SHP77 (cell line): ENCODE measurements at regions not wholly inside any gene's neighbourhood (a gene's known extent, or its start where the extent isn't known, plus 50 kb on each side); places are given as distances from the start of the nearest gene placed in this dataset.
"Not testable (repeated sequence)": the region's sequence is repeated elsewhere in the genome, so short reads cannot be mapped to it uniquely, and the experiment has no call there.

Source experiments
- DNase-seq, 2 experiments: peaks; one replicate each; lab custom pipeline; 2025; lab: John Stamatoyannopoulos, UW

DNA sequence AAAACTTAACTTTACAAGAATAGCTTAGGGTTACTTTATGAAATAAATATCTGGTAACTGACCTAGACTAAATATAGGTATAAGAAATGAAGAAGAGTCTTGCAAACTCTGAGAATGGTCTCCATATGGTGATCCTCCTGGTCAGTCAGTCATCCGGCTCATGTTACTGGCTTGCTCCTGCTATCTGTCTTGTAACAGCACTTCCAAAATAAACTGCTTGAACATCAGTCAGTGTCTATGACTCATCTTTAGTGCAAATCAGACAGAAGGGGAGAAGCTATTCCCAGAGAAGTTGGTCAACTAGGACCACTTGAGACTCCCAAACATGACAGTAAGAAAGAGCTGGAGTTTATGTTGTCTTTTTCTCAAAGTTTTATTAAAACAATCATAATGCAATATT is 1550.9 kb downstream of the PCDH9 start:
- no peak for DNase-seq

DNA sequence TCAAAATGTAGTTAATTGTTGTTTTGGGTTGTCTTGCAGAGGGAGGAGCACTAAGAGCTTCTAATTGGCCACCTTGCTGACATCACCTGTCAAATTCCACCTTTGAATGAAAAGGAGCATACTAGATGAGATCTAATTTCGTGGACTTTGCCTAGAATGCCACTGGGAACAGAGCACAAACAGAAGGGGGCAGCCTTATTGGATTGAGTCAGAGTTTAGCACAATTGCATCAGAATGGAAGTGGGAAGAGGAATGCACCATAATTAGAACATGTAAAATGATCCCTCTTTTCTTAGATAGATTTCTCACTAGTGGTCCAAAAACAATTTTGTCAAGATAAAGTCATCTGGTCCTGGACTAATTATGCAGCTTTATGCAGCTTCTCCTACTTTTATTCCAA is 1552.2 kb downstream of the PCDH9 start:
- no peak for DNase-seq

DNA sequence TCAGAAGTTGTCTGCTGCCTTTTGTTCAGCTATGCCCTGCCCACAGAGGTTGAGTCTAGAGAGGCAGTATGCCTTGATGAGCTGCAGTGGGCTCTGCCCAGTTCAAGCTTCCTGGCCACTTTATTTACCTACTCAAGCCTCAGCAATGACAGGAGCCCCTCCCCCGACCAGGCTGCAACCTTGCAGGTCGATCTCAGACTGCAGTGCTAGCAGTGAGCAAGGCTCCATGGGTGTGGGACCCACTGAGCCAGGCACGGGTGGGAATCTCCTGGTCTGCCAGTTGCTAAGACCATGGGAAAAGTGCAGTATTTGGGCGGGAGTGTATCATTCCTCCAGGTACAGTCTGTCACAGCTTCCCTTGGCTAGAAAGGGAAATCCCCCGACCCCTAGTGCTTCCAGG is 1554.8 kb downstream of the PCDH9 start:
- not testable (repeated sequence) for DNase-seq

DNA sequence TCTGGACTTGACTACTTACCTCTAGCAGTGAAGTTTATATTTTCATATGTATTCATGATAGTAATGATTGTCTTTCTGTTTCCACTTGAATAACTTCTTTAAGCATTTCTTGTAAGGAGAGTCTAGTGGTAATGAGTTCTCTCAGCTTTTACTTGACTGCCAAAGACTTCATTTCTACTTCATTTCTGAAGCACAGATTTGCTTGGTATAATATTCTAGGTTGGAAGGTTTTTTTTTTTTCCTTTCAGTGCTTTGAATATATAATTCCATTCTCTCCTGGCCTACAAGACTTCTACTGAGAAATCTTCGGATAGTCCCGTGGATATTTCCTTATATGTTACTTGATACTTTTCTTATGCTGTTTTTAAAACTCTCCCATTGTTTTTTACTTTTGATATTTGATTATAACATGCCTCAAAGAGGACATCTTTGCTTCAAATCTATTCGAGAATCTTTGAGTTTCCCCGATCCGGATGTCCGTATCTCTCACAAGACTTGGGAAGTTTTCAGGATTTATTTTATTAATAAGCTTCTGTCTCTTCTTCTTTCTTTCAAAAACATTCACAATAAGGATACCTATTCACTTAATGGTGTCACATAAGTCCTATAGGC is 1560.0 kb downstream of the PCDH9 start:
- no peak for DNase-seq

DNA sequence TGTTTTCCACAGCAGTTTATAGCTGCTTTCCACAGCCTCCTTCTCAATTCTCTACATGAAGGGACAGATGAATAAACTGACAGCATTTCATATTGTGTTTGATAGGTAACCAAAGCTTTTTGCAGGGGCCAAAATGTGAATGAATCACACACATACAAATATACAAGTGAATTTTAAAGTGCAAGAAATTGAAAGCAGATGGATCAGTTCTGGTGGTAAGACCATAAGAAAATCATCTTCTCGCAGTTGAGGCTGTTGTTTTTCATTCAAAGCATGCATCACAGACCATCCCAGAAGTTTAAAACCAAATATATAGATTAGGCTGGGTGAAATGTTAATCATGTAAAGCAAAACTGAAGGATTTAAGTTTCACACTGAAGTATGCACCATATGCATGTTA is 1569.4 kb downstream of the PCDH9 start:
- DNase-seq, result no peak

DNA sequence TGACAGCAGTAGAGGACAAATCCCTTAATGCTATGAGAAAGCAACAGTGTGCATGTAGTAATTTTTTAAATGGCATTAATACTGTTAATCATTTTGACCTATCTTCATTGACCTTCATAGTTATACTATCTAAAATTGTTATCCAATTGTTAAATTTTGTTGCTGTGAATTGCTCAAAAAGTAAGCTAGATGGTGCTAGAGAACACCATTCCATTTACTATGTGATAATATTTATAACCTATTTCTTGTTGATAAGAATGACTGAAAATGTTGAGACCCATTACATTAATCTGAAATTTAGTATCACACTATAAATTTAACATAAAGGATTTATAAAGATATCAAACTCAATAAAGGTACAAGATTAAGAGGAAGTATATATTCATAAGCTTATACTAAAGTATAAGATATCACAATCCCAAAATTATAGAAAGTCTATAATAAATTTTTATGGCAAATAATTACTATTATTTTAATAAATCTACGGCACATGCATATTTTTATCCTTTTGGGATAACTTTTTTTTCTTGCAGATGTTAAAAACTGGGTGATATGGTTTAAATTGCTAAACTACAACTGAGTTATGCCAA is 1573.3 kb downstream of the PCDH9 start:
- no peak for DNase-seq

DNA sequence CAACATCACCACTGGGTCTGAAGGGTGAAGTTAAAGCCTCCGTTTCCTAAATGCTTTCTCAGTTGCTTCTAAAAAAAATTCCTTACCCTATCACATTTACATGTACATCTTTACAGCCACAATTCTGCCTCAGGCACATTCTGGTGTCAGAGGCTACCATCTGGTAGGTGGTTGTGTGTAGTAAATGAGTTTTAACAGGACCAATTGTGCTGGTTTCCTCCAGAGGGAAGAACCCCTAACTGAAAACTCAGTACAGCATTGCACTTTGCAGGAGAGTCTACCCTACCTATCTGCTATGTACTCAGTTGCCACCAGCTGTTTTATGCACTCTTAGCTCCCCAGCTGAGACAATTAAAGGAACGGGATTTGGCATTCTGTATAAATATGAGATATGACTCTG is 1576.5 kb downstream of the PCDH9 start:
- DNase-seq, result no peak

DNA sequence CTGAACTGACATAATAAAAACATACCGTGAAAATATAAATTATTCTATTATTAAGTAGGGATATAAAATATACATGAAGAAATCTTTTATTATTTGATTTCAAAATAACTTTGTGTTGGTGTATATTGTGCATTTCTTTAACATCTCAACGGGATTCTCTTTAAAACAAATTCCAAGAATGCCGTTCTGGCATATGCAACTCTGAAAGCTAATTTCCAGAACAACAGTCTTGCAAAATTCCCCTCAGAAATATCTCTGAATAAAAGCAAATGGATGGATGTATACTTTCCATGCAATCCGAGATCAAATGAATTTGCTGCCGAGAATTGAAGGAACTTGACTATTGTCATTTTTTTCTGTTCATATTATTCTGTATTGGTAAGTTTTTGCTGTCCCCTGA is 1579.8 kb downstream of the PCDH9 start:
- no peak for DNase-seq

DNA sequence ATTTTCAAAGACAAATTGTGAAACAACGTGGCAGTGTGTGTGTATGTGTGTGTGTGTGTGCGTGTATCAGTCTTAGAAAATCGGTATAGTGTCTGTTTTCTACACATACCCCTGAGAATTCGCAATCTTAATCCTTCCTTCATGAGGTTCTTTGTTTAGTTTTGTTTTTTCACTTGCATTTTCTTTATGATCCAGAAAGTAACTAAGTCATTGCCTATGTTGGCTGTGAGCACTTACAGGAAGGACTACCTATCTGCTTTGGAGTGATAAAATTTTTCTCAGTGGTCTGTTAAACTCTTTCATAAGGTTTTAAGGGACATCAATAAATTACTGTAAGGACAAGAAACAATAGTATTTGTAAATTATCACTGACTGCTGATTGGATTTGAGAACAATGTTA is 1587.1 kb downstream of the PCDH9 start:
- DNase-seq, result no peak

DNA sequence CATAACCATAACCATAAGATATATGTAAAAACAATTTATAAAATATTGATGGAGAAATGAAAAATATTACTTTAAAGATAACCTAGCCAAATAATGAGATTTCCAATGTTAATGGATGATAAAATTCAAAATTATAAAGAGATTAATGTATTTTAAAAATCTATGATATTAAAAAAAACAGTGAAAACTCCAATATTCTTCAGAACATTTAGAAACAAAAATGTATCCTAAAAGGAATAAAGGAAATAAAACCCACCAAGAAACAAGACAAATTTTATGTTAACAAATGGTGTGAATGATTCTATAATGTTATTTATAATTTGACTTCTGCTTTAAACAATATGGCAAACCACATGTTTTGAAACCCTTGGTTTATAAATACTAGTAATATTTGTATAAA is 1587.8 kb downstream of the PCDH9 start:
- no peak for DNase-seq

DNA sequence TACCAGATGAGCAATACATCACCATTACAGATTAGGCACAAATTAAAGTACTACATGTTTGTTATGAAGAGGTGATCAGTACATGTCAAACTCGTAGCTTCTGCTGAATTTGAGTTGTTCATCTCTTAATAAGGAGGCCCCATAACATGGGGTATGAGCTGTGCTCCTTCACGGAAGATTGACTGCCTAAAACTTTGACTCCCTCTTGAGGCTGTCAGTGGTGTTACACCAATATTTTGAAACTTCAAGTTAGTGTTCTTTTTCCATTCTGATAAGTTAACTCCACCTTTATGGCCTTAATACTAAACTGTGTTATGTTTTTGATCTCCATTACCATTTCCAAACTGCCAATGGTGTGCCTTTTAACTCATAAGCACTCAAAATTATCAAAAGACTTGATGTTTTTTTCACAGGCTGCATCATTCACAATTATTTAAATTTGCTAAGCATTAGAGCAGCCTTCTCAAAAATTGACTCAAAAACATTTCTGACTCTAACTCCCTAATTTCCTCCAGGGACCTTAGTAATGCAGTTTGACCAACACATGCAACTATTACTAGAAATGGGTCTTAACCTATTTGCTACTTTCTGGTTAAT is 1591.5 kb downstream of the PCDH9 start:
- no peak for DNase-seq

DNA sequence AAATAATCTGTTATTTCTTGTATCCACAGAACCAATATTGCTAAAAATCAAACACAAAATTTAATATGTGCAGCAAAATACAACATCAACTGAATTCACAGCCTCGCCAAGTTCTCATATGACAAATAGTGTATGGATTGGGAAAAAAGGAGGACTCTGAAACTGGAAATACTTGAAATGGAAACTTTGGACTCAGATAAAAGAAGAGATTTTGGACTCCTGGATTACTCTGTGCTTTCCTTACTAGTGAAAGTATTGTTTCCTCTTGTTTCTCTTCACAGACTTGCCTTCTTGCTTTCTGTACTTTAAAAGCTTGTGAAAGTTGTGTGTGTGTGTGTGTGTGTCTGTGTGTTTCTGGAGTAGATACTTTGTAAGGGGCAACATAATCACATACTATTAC is 1596.3 kb downstream of the PCDH9 start:
- no peak for DNase-seq

DNA sequence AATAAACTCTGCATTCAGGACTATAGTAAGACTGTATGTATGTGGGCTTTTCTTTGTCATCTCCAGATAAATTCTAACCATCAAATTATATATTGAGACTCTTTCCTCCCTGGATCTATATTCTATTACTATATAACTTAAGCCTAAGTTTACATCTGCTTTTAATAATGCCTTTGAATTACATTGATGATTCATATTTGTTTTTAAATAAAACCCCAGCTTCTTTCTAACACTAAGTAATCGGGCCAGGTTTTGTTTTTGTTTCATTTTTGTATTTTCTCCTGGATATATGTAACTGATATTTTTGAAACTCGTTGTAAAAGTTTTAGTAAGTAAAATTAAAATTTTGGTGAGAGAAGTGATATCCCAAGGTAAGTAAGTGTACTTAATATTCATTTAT is 1599.1 kb downstream of the PCDH9 start:
- no peak for DNase-seq

DNA sequence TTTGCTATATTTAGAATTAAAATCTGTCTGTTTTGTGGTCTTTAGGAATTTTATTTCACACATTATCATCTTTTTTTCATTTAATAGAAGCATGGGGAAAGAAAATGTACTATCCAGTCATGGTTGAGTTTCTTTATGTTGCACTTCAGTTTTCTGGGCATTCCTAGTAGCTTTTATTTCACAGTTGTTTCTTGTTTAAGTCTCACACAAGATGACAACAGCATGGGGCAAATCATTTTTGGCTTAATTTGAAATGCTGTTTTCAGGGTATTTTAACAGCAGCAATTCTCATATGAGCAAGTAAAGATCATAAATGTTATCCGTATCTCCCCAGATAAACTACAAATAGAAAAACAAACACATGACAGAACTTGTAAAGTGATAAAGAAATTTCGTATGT is 1600.2 kb downstream of the PCDH9 start:
- no peak for DNase-seq

DNA sequence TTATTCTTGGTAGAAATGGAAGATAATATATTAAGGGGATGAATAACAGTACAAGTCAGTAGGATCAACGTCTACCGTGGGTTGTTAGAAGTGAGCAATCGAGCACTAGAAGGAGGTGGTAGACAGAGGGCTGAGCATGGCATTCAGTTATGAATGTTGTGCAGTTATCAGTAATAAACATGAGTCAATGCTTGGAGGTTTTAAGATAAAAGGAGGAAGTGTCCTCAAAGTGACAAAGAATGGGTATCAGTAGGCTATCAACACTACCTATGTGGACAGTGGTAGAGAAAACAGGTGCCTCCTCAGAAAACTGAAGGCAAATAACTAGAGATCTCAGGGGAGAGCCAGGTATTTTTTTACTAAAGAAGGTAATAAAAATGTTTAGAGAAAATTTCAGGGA is 1607.0 kb downstream of the PCDH9 start:
- no peak for DNase-seq

DNA sequence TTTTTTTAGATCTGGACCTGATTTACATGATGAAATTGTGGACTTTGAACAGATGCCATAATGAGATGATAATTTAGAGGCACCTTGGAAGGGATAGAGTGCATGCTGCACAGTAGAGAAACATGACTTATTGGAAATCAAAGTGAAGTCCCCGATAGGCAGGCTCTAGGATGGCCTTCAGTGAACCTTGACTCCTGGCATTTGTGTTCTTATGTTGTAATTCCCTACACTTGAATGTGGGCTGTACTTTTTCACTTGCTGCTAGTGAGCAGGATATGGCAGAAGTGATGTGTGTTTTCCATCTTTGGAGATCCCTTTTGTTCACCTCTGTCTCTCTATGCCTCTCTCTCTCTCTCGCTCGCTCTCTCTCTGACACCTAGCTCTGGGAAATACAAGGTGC is 1614.6 kb downstream of the PCDH9 start:
- no peak for DNase-seq

DNA sequence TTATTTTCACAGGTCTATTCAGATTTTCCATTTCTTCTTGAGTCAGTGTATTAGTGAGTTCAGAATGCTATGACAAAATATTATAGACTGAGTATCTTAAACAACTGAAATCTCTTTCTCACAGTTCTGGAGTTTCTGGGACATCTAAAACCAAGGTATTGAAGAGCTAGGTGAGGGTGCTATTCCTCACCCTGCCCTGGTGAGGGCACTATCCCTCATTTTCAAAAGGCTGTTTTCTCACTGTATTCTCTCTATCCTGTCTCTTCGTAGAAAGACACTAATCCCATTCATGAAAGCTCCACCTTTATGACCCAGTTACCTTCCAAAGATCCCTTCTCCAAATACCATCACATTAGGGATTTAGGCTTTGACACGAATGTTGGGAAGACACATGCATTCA is 1617.1 kb downstream of the PCDH9 start:
- no peak for DNase-seq

DNA sequence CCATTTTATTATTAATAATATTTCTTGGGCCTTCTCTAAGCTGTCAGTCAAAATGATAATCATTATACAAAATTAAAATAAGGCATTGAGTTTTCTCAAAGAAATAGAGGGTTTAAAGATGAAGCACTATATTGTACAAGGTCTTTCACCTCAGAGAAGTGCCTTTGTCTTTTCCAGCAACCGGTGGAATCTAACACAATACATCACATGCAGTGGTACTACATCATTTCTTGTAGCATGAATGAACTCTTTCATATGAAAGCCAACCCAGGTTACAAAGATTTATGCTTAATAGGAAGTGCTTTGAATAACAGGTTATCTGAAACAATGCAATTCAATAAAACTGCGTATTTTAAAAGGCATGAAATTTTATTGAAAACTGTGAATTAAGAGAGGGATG is 1620.8 kb downstream of the PCDH9 start:
- no peak for DNase-seq

DNA sequence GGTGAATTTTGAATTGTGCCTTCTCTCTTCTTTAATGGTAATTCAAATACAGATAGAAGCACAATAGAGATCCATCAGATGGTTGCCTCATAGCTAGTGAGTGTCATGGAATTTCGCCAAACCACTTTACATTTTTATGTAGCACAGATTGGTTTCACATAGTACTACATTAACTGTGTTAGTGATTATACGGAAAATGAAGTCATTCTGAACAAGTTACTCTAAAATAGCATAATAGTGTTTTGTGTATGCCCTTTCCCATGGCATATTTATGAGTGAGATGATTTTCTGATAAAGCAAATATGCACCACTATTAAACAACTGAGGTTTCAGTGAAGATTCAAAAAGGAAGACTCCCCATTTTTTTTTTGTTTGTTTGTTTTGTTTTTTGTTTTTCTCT is 1623.5 kb downstream of the PCDH9 start:
- DNase-seq, result no peak

DNA sequence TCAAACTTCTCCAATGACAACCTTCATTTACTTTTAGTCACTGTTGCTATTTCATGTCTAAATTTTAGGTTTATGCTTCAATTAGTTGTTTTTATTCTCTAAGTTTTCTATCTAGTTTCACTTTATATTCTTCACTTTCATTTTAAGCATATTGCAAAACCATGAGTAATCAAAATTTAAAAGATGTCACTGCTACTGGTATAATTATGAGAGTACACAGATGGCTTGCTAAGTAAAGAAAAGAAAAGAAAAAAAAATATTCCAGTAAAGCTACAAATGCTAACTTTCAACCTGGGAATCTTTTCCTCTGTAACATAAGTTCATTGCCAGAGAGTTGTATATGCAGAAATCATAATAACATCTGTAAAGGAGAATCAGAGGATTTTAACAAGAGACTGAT is 1624.7 kb downstream of the PCDH9 start:
- no peak for DNase-seq

DNA sequence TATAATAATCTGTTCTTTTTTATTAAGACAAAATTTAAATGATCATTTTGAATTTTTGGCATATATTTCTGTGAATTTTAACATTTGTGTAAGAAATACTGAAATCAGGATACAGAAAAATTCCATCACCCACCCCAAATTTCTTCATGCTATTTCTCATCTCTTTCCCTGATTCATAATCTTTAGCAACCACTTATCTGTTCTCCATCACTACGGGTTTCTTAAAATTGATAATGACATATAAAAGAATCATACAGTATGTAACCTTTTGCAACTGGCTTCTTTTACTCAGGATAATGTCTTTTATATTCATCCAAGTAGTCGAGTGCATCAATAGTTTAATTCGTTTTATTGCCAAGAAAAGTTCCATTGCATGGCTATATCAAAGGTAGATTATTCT is 1627.0 kb downstream of the PCDH9 start:
- DNase-seq, result no peak

DNA sequence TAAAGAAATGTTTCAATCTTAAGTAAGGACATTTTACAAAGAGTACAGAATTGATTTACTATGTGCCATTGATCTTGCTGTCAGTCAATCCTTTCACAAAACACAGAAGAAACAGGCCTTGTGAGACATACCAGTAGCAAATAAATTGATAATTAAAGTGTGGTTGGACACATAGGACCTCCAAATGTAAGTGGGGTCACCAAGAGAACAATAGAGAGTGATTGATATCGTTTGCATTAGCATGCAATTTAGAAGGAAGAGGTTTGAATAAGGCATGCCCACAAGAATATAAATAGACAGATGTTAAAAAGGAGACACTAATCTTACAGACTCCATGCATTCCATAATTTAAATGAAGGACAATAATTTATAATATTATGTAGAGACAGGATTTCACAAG is 1628.3 kb downstream of the PCDH9 start:
- DNase-seq, result no peak

DNA sequence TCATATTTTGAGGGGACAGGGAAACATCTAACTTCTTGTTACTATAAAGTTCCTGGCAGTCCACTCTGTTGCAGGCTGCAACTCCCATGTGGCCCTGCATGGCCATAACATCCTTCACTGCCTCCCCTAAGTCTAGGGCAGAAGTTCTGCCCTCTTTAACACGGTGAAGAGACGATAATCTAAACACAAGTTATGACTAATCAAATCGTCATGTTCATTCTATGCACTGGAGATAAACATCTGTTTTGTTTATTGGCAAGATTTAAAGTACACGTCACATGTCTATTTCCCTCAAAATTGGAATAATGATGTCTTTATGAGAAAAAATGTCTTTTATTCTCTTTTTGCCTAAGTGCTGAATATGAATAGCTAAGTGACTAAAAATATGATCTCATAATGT is 1629.4 kb downstream of the PCDH9 start:
- DNase-seq, result no peak
